Hypothalamus (tissue), 51 donors: ENCODE measurements at regions not wholly inside any gene's neighbourhood (a gene's known extent, or its start where the extent isn't known, plus 50 kb on each side); places are given as distances from the start of the nearest gene placed in this dataset.

Experiments used
- DNase-seq, 51 donors: peaks; one replicate each; lab custom pipeline; 2025; lab: John Stamatoyannopoulos, UW

DNA sequence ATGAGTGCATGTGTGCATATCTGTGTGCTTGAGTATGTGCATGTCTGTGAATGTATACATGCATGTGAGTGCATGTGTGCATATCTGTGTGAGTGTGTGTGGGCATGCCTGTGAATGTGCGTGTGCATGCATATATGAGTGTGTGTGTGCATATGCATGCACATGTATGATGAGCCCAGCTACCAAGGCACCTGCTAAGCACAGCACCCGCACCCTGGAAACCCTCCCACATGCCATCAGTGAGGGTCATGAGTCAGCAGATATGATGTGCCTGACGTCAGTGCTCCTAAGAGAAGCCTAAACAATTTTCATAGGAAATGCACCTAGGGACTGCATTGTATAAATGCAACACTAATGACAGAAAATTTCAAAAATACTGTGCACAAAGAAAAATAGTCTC lies 151.1 kb downstream of the KIF26A start:
- no peak for DNase-seq

- DNase-seq, result no peak
Measured at GRCh38 chr14:104290058-104290667, 151.8 kb downstream of the KIF26A start.

DNA sequence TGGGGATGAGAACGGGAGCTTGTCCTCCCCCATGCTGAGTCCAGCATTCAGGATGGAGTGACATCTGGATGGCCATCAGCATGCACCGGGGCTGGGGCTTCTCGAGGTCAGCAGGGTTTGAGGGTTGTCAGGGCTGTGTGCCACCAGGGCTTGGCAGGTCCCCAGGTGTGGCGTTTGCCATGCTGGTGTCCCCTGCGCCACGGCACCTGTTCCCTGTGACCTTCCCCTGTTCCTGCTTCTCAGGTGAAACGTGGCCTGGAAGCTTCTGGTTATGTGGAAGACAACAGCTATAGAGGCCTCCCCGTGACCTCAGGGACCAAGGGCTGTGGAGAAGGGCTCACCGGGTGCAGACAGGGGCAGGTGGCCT lies 152.4 kb downstream of the KIF26A start:
- DNase-seq, result no peak

DNA sequence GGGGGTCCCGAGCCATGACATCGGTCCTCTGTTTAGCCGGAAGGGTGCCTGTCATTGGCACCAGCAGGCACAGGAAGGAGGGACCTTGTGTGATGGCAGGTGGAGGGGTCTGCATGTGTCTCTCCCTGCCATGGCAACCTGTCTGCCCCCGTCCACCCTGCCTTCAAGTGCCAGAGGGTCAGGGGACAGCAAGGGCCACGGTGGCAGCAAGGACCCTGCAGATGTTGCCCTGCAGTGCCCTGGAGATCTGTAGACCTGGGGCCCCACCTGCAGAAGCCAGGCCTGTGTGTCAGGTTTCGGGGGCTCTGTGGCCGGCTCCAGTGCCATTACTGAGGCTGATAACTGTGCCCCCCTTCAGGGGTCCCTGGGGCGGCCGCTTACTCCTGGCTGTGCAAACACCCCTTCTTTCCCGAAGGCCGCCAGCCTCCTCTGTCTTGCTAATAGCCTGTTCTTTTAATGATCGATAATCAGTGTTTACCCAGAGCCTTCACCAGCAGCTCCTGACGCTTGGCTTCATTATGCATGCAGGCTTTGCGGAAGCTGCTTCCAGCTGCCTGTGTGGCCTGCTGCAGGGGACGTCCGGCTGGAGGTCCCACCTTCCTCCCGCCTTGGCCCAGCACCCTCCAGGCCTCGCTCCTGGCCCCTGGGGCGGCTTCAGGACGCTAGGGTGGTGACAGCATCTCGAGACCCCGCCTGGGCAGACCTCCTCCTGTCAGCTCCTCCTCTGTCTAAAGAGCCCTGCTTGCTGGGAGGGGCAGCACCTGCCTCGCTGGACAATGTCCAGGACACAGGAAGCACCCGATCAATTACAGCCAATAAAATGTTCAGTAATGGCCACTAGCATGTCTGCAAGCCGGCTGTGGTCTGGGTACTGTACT lies 153.0 kb downstream of the KIF26A start:
- DNase-seq, result no peak

DNA sequence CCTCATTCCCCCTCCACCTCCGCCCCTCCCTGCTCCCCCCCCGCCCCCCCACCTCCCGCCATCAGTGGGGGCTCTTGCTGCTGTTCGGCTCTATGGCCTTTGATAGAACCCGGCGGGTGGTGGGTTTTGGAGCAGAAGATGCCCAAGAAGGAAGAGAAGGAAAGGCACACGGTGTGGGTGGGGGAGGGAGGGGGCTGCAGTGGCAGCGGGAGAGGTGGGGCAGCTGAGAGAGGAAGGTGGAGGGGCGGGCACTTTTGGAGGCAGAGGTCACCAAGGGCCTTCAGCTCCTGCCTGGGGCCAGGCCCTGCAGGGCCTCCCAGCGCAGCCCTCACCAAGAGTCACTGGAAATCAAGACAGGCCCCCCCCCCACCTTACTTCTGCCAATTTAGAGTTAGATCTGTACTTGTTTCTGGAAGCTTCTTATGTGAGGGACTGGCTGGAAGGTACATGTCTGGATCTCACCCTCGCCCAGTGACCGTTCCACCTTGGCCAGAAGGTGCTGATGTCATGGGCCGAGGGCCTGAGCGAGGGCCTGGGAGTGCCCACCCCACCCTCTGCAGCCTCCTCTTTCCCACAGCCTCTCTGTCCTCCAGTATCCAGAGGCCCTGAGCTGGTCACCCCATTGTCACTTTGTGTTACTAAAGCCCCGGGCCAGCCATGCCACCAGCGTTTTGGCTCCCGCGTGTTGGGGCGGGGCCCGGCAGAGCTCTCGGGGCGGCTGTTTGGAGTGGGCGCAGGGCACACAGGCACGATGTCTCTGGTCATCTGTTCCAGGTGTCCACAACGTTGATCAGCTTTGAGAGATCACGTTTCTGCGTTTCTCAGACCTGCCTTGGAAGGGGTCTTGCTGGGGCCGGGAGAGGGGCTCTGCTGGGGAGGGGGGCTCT lies 153.9 kb downstream of the KIF26A start:
- no peak for DNase-seq

DNA sequence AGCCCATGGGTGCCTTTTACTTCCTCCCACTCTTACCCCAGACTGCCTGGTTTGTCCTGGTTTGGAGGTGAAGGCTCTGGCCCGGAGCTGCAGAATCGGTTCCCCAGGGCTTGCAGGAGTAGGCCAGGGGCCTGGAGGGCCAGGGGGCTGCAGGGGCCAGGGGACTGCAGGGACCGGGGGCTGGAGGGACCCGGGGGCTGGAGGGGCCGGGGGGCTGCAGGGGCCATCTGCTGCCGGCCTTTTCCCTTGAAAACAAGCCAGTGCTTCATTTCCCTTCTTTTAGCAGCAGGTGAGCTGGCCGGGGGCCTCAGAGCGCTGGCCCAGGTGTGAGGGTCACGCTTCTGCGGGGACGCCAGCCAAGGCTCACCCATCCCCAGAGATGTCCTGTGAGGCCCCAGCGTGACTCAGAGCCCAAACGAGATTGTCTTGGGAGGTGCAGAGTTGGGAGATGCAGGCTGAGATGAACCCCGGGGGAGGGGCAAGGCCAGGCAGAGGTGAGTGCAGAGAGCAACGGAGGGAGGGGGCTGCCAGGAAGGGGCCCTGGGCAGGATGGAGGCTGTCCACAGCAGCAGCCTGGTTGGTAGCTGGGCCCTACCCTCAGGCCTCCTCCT lies 154.9 kb downstream of the KIF26A start:
- no peak for DNase-seq

DNA sequence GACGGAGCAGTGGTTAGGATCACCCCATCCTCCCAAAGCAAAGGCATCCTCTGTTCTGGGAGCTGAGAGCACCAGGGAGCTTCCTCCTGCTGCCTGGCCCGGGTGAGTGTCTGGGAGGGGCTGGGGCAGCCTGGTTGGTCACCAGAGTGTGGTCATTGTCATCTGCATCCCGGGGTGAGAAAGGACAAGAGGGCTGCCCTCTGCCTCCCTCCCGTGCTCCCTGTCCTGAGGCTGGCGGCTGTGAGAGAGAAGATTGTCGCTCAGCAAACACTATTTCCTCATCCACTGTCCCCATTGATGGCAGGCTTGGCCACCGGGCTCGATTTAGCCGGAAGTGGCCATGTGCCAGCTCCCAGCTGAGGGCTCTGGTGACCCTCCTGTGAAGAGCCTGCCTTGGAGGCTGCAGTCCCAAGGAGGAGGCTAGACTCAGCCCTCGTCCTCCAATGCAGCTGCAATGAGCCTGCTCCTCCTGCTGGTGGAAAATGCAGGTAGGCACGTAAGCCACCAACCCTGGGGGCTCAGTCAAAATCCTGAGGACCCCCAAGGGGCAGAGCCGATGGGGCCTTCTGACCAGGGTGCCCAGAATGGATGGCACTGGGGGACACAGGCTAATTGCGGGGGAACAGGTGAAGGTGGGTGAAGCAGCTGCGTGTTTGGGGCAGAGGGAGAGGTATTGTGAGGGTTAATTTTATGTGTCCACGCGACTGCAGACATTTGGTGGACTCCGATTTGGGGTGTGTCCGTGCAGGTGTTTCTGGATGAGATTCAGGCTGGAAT lies 155.7 kb downstream of the KIF26A start:
- no peak for DNase-seq

DNA sequence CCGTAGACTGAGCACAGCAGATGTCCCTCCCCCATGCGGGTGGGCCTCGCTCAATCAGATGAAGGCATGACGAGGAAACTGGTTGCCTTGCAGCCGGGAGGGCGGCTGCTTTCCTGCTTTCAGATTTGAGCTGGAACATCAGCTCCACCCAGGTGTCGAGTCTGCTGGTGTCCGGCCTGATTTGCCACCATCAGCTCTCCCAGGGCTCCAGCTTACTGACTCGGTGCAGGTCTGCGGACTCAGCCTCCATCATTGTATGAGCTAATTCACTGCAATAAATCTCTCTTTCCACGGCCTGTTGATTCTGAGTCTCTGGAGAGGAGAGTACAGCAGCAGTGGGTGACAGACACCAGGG lies 156.2 kb downstream of the KIF26A start:
- DNase-seq, result no peak

DNA sequence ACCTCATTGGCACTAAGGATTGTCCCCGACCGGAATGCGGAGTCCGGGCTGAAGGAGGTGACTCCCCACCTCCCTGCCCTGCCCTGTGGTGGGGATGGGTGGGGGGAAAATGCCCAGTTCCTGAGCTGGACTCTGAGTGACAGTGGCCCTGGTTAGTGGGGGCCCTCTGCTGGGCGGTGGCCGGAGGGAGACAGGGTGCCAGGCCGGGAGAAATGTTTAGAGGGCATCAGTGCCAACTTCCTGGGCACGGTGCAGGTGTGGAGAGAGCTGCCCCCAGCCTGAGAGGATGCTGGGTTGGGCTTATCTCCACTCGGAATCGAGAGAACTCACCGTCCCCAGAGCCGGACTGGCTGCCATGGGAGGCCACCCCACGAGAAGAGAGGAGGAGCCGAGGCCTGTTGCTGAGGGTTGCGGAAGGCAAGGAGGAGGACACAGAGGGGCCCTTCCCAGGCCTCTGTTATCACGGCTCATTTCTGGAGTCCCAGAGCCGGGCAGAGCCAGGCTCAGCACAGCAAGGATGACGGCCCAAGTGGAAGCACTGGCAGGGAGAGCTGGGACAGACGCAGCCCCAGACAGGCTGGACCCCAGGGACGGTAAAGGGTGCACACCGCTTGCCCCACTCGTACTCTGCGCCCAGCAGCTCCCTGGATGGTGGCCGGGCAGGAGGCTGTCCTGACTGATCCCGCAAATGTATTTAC lies 156.7 kb downstream of the KIF26A start:
- no peak for DNase-seq

GRCh38 chr14:104295681-104296387 lies 157.4 kb downstream of the KIF26A start:
- DNase-seq, result no peak

DNA sequence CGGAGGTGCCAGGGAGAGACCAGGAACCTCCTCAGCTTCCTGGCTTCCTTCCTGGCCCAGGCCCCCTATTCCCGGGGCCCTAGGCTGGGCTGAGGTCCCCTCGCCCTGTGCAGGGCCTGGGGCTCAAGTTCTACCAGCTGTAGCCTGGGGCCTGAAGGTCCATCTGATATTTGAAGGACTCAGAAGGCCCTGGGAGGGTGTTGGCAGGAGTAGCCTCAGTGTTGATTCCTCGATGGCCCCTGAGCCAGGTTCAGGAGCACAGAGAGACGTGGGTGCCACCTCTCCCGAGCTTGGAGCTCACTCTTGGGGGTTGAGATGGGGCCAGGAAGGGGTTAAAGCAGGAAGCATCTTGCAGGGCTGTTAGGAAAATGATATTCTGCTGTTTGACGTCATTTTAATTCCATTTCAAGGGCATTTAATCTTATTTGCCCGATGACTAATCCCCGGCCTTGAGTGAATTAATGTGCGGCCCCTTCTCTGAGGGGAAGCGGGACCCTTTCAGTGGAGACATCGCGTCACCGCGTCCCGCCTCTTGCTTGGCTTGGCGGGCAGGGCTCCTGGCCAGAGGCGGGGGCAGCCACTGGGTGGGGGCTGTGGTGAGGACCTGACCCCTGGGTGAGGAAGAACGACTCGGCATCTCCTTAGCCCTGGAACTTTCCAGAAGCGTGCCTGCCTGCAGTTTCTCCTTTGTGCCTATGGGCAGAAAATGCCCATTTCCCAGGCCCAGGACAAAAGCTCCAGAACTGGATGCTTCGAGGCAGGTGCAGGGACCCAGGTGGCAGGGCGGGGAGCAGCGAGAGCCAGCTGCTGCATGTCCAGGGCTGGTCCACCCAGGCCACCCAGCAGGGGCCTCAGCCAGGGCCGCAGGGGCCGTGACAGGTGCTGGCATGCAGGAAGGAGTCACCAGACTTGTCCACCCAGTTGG lies 158.3 kb downstream of the KIF26A start:
- no peak for DNase-seq

- DNase-seq, result no peak
Measured at GRCh38 chr14:104297313-104297704, 158.9 kb downstream of the KIF26A start.

DNA sequence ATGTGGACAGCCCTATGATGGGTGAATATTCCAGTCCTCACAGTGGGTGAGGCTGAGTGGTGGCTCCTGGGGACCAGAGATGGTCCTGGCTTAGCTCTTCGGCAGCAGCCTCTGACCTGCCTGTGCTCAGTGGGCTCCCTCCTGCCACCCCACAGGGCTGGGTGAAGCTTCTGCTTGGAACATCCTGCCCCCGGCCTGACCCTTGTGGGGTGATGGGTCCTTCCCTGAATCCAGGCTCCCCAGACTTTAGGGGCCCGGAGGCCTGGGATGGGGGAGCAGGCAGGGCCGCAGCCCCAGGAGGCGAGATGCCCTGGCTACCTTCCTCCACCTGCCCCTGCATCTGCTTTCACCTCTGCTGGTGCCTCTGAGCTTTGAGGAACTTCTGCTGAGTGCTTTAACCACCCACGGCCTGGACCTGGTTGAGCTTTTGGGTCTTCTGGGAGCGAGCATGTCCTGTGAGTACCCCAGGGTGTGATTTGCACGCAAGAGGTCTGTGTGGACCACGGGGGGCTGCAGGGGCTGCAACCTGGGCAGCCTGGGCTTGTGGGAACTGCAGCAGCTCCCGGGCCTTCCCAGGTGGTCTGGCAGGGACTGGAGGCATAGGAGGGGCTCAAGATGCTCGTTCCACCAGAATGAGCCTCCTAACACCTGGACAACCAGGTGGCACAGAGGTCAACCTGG lies 159.5 kb downstream of the KIF26A start:
- DNase-seq, result no peak

DNA sequence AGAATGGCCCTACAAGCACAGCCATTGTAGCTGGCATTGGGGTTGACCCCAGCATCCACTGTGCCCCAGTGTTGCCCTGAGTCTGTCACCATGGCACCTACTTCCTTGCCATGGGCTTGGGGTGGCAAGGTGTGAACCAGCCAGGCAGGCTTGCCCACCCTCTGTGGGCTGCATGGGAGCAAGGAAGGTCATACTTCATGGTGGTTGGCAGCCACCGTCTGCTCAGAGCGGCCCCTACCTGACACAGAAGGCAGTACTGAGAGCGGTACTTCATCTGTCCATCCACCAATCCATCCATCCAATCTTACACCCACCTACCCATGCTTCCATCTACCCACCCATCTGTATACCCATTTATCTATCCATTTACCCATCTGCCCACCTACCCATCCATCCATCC lies 160.1 kb downstream of the KIF26A start:
- no peak for DNase-seq

- DNase-seq, result no peak
Measured at GRCh38 chr14:104299993-104300761, 161.8 kb downstream of the KIF26A start.

DNA sequence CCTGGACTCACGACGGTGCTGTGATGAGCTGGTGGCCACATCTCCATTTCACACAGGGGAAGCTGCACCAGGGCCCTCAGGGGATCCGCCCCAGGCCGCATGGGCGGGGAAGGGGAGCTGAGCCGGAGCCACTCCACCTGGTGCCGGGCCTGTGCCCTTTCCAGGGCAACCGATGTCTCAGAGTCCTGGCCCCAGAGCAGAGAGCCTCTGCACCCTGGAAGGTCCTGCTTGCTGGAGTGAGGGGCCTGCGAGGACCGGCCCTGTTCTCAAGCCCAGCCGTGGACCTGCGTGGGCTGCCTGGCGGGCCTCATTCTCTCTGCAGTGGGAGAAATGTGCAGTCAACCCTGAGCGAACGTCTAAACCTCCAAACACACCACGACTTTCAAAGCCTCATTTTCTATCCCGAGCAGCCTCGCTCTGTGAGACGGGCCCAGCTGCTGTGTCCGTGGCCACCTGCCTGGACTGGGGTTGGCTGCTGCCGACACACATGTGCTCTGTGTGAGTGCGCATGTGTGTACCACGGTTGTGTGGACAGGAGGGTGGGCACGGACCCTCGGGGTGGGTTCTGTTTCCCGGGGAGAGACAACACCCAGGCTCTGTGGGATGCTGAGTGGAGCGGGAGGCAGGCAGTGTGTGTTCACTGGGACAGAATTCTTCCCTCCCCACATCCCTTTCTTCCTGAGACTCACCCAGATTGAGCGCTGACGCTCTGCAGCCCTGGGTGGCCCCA lies 163.5 kb downstream of the KIF26A start:
- no peak for DNase-seq
